ENCODE measurements at regions not wholly inside any gene's neighbourhood (a gene's known extent, or its start where the extent isn't known, plus 50 kb on each side); places are given as distances from the start of the nearest gene placed in this dataset.

- TF ChIP-seq CTCF (IDR thresholded peaks at IDR 0.05) (no peak), POLR2A (IDR thresholded peaks at IDR 0.05) (no peak), POLR2AphosphoS5 (IDR thresholded peaks at IDR 0.05; ENCODE audit: insufficient read depth in 1 of 2, low read depth in 1 of 2) (no peak)
These were observed 555.8 kb upstream of the EPHA7 start for GRCh38 chr6:93975159-93975558.
